Coronary artery (tissue), 2 donors: ENCODE measurements at regions not wholly inside any gene's neighbourhood (a gene's known extent, or its start where the extent isn't known, plus 50 kb on each side); places are given as distances from the start of the nearest gene placed in this dataset.

ENCODE experiments used
- DNase-seq: peaks from one replicate; pipeline ENCODE4 v3.0.0-alpha.2; 2017; ENCODE audit warnings: low spot score
- H3K27ac ChIP-seq, 2 donors: fragments of 200-600 bp; sonication (generic); one replicate each; pipeline ENCODE4 v1.5.1; 2016 to 2019
- H3K4me3 ChIP-seq: fragments of 200-600 bp; sonication (generic); 2 replicates; pipeline ENCODE4 v1.5.1; 2016; ENCODE audit warnings: mild to moderate bottlenecking, moderate library complexity
- TF ChIP-seq, protein P1 (sequence below): fragments of 200-600 bp; sonication (generic); IDR thresholded peaks from one replicate; pipeline ENCODE4 v1.5.1; 2019; ENCODE audit warnings: antibody characterized with exemption

- TF ChIP-seq, protein P1, sequence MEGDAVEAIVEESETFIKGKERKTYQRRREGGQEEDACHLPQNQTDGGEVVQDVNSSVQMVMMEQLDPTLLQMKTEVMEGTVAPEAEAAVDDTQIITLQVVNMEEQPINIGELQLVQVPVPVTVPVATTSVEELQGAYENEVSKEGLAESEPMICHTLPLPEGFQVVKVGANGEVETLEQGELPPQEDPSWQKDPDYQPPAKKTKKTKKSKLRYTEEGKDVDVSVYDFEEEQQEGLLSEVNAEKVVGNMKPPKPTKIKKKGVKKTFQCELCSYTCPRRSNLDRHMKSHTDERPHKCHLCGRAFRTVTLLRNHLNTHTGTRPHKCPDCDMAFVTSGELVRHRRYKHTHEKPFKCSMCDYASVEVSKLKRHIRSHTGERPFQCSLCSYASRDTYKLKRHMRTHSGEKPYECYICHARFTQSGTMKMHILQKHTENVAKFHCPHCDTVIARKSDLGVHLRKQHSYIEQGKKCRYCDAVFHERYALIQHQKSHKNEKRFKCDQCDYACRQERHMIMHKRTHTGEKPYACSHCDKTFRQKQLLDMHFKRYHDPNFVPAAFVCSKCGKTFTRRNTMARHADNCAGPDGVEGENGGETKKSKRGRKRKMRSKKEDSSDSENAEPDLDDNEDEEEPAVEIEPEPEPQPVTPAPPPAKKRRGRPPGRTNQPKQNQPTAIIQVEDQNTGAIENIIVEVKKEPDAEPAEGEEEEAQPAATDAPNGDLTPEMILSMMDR: no peak
- no peak overlapping the region for H3K27ac ChIP-seq
- H3K4me3 ChIP-seq: no peak overlapping the region
- DNase-seq: no peak
These were observed 535.9 kb upstream of the FAT3 start for GRCh38 chr11:91688672-91689071.

- no peak overlapping the region for H3K27ac ChIP-seq
- TF ChIP-seq, protein P1: no peak
- H3K4me3 ChIP-seq: no peak overlapping the region
- no peak for DNase-seq
These were observed 537.9 kb upstream of the FAT3 start for GRCh38 chr11:91686700-91687099.

GRCh38 chr11:91686281-91686680, 538.3 kb upstream of the FAT3 start:
- TF ChIP-seq, protein P1: no peak
- no peak for DNase-seq
- Histone ChIP-seq H3K27ac (no peak overlapping the region), H3K4me3 (no peak overlapping the region)

GRCh38 chr11:91673705-91674104, 550.9 kb upstream of the FAT3 start:
- no peak for DNase-seq
- TF ChIP-seq, protein P1: no peak
- Histone ChIP-seq H3K27ac (no peak overlapping the region), H3K4me3 (no peak overlapping the region)

DNA sequence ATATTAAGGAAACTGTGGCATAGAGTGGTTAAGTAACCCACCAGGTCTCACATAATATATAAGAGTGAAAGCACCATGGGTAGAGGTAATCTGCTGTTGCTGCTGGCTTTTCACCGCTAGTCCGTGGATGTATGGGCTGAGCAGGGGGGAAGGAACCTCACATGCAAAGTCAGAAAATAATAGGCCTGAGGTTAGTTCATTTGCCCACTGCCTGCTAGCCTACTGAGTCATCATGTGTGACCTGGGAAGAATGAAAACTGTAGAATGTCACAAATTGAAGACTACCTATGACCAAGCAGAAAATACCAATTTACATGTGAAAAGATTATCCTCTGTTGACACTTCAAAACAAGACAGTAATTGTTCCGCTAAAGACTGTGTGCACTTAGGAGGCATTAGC, 560.1 kb upstream of the FAT3 start:
- Histone ChIP-seq H3K27ac (no peak overlapping the region), H3K4me3 (no peak overlapping the region)
- TF ChIP-seq, protein P1: no peak
- no peak for DNase-seq

GRCh38 chr11:91660036-91660435, 564.6 kb upstream of the FAT3 start:
- H3K4me3 ChIP-seq: no peak overlapping the region
- TF ChIP-seq, protein P1: no peak
- no peak for DNase-seq
- H3K27ac ChIP-seq: no peak overlapping the region

DNA sequence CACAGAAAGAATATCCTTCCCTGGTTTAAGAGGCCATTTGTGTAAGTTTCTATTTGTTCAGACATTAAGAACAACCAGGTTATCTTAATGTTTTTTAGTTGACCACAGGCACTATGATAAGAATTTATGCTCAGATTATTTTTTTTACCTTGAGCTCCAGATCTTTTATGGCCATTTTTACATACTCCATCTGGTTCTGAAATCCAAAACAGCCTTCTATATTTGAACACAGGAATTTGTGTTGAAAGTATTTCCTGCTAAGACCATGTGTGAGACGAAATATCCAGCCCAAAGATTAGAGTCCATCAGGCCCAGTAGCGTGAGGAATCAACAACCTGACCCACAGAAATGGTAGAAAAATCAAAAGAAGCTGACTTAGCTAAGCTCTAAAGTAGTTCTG, 569.9 kb upstream of the FAT3 start:
- Histone ChIP-seq H3K4me3 (no peak overlapping the region), H3K27ac (no peak overlapping the region)
- no peak for DNase-seq
- TF ChIP-seq, protein P1: no peak
